Prostate gland (tissue), 2 donors: ENCODE measurements at regions not wholly inside any gene's neighbourhood (a gene's known extent, or its start where the extent isn't known, plus 50 kb on each side); places are given as distances from the start of the nearest gene placed in this dataset.
A peak's percentile ranks its signal among the peaks of the same experiment; 100 is the strongest.

Experiments
- DNase-seq: peaks from one replicate; pipeline ENCODE4 v3.0.0-alpha.2; 2019; ENCODE audit warnings: low spot score
- H3K27ac ChIP-seq, 2 donors: fragments of 200-600 bp; sonication (generic); 2 replicates each; pipeline ENCODE4 v1.5.1; 2017 to 2019
- H3K27me3 ChIP-seq: fragments of 200-600 bp; sonication (generic); replicated peaks from 2 replicates; pipeline ENCODE4 v1.5.1; 2019; ENCODE audit not compliant: insufficient read depth
- H3K36me3 ChIP-seq, 2 donors: fragments of 200-600 bp; sonication (generic); 1 replicate in 1 of 2; 2 replicates in 1 of 2; pipeline versions ENCODE4 v1.5.1 to v1.8.1; 2017 to 2019
- H3K4me1 ChIP-seq: fragments of 200-600 bp; sonication (generic); replicated peaks from 2 replicates; pipeline ENCODE4 v1.5.1; 2019
- H3K4me3 ChIP-seq, 2 donors: fragments of 200-600 bp; sonication (generic); 2 replicates each; pipeline ENCODE4 v1.5.1; 2017 to 2019
- H3K9me3 ChIP-seq: fragments of 200-600 bp; sonication (generic); 2 replicates; pipeline ENCODE4 v1.5.1; 2017
- POLR2A ChIP-seq: fragments of 450-650 bp; IDR thresholded peaks from one replicate; pipeline ENCODE4 v1.6.1; 2016; ENCODE audit warnings: antibody characterized with exemption, mild to moderate bottlenecking
- POLR2AphosphoS5 ChIP-seq: sonication (generic); formaldehyde crosslinking; IDR thresholded peaks from one replicate; pipeline ENCODE4 v1.6.1; 2017; ENCODE audit warnings: antibody characterized with exemption
- WGBS: methylation state at CpG from one replicate; pipeline ENCODE4 v1.1.5; 2018; 5-methylcytosine and 5-hydroxymethylcytosine counted together
- intact Hi-C: fragments of 100-400 bp; cut with DNase I; formaldehyde crosslinking; loops from one replicate; pipeline ENCODE4 v1.14.2; 2022
- TF ChIP-seq, protein P1 (sequence below), 4 experiments: fragments of 200-600 bp in 2 of 4; fragments of 450-650 bp in 2 of 4; sonication (generic) in 2 of 4; IDR thresholded peaks; 1 replicate in 3 of 4; 2 replicates in 1 of 4; pipeline ENCODE4 v1.5.1; 2016 to 2019; ENCODE audit warnings: antibody characterized with exemption in 4 of 4, mild to moderate bottlenecking in 2 of 4, moderate library complexity in 2 of 4

DNA sequence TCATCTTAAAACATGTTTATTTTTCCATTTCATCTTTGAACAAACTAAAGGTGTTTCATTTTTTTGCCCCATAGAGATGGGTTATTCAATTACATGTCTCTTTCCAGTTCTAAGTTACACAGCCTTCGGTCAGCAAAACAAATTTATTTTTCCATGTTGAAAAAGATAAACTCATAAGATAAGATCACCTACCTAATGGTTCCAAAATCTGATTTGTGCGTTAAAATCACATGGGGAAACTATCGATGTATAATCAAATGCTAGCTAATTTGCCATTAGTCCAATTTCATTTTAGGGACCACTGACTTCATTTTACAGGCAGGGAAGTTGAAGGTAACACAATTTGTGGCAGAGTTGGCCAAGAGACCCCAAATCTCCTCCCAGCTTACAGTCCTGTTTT lies 67.2 kb upstream of the ACSL1 start:
- no peaks in the 10 kb centered on the region for H3K36me3 ChIP-seq
- intact Hi-C loops: no loop called here
- no peaks in the 10 kb centered on the region for H3K27me3 ChIP-seq
- no peak overlapping the region for H3K4me3 ChIP-seq
- peak overlapping the region; percentile 71 to 76 for H3K27ac ChIP-seq
- H3K4me1 ChIP-seq: peaks cover 11% of the 10 kb centered on the region
- no peaks in the 10 kb centered on the region for H3K9me3 ChIP-seq
- no peak for TF ChIP-seq POLR2A
- TF ChIP-seq POLR2AphosphoS5: peak; percentile 40
- TF ChIP-seq, protein P1, sequence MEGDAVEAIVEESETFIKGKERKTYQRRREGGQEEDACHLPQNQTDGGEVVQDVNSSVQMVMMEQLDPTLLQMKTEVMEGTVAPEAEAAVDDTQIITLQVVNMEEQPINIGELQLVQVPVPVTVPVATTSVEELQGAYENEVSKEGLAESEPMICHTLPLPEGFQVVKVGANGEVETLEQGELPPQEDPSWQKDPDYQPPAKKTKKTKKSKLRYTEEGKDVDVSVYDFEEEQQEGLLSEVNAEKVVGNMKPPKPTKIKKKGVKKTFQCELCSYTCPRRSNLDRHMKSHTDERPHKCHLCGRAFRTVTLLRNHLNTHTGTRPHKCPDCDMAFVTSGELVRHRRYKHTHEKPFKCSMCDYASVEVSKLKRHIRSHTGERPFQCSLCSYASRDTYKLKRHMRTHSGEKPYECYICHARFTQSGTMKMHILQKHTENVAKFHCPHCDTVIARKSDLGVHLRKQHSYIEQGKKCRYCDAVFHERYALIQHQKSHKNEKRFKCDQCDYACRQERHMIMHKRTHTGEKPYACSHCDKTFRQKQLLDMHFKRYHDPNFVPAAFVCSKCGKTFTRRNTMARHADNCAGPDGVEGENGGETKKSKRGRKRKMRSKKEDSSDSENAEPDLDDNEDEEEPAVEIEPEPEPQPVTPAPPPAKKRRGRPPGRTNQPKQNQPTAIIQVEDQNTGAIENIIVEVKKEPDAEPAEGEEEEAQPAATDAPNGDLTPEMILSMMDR (IDR thresholded peaks at IDR 0.05): no peak
- DNase-seq: no peak
- 58% methylated on average over 3 of the region's 3 CpGs for WGBS

DNA sequence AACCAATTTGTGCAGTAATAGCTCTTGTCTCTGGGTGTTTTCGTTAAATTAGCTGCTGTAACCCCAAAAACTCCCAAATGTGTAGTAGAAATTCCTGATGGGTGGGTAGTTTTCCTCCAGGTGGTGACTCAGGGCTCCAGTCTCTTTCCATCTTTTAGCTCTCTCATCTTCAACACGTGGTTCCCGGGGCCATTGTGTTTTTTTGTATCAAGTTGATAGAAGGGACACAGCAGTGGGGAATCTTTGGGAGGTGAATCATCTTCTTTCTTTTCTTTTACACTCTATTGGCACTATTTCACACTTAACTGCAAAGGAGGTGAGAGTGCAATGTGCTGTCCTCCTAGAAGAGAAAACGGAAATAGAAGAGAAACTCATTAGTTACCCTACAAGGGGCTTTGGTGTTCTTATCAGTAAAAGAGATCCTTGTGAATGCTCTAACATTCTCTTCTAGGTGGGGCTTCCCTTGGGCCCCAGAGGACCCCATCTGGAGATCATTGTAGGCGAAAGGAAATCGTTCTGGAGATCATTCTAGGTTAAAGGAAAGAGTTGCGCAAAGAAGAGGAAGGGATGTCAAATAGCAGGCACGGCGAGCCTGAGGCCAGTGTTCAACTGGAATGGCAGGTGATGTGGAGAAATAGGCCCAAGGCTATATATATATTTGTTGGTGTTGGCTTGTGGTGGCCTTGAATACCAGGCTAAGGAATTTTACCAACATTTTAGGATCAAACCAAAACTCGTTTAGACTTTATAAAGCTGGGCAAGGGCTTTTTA lies 68.2 kb upstream of the ACSL1 start:
- no peaks in the 10 kb centered on the region for H3K36me3 ChIP-seq
- peak overlapping the region; percentile 71 to 76 for H3K27ac ChIP-seq
- H3K4me1 ChIP-seq: peaks cover 17% of the 10 kb centered on the region
- no peak overlapping the region for H3K4me3 ChIP-seq
- no peaks in the 10 kb centered on the region for H3K27me3 ChIP-seq
- intact Hi-C loops: no loop called here
- DNase-seq: no peak
- 86% methylated on average over 10 of the region's 10 CpGs for WGBS
- no peak for TF ChIP-seq POLR2AphosphoS5
- no peak for TF ChIP-seq POLR2A
- TF ChIP-seq, protein P1 (IDR thresholded peaks at IDR 0.05): no peak
- H3K9me3 ChIP-seq: no peaks in the 10 kb centered on the region

DNA sequence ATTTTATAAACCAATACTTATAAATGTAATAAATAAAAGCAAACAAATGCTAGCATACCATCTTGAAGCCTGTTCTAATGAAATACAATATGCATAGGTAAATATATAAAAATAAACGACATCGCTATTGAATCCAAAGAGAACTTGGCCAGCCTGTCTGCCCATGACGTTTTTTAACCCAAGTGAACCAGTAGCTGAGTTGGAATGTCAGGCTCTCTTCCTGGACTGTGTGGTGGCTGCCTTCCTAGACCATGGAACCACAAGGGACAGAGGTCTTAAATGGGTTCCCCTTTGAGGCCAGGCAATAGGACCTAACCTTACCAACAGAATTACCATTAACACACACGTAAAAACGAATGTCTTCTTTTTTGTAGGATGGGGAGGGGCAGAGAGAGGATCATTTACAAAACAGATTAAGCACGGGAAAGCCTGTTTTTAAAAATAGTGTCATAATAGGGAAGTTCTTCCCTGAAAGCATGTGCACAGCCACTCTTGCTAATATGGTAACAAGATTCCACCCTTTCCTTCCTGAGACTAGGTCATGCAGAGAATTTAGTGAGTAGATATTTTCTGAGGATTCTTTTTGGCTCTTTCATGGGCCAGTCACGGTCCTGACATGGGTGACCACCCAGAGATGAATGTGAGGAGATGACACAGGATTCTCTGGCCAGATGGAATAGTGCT lies 69.4 kb upstream of the ACSL1 start:
- intact Hi-C loops: no loop called here
- H3K9me3 ChIP-seq: no peaks in the 10 kb centered on the region
- peaks cover 17% of the 10 kb centered on the region for H3K4me1 ChIP-seq
- DNase-seq: peak; percentile 72
- no peaks in the 10 kb centered on the region for H3K27me3 ChIP-seq
- H3K4me3 ChIP-seq: no peak overlapping the region
- H3K27ac ChIP-seq: peak overlapping the region; percentile 71 to 76
- H3K36me3 ChIP-seq: no peaks in the 10 kb centered on the region
- WGBS: 39% methylated on average over 7 of the region's 7 CpGs
- no peak for TF ChIP-seq POLR2A
- peak; percentile 78 for TF ChIP-seq POLR2AphosphoS5

DNA sequence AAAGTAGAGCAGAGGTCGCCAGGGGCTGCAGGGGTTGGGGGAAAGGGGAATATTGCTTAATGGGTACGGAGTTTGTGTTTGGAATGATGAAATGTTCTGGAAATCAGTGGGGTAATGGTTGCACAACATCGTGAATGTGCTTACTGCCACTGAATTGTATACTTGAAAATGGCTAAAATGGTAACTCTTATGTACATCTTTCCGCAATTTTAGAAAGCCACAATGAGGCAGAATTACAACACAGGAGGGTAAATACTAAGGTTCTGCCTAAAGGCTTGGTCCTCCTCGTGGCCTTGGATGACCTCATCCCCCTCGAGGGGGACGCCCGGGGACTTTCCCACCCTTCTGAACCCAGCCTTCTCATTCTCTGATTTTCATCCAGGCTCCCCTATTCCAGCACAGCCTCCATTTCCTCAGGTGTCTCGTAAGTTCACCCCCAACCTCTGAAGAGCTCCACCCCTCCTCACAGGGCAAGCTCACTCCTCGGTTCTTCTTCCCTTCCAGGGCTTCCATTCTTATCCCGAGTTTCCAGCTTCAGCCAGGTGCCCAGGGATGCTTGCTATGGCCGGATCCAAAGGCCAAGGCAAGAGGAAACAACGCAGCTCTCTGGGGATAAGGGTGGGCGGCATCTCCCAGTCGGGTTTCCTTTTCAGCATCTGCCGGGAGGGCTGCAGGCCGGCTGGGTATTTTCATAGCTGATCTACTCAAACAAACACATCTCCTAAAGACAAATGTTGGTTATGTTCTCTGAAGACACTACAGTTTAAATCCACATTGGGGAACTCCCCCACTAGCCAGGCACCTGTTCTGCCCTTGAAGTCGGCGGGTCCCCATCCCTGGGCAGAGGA lies 71.3 kb upstream of the ACSL1 start:
- Histone ChIP-seq H3K27me3 (no peaks in the 10 kb centered on the region), H3K4me3 (no peak overlapping the region), H3K27ac (no peak overlapping the region), H3K9me3 (no peaks in the 10 kb centered on the region), H3K4me1 (peaks cover 17% of the 10 kb centered on the region), H3K36me3 (no peaks in the 10 kb centered on the region)
- intact Hi-C loops: no loop called here
- WGBS: 79% methylated on average over 19 of the region's 19 CpGs
- DNase-seq: no peak
- TF ChIP-seq, protein P1 (IDR thresholded peaks at IDR 0.05): no peak
- TF ChIP-seq POLR2A (no peak), POLR2AphosphoS5 (no peak)

DNA sequence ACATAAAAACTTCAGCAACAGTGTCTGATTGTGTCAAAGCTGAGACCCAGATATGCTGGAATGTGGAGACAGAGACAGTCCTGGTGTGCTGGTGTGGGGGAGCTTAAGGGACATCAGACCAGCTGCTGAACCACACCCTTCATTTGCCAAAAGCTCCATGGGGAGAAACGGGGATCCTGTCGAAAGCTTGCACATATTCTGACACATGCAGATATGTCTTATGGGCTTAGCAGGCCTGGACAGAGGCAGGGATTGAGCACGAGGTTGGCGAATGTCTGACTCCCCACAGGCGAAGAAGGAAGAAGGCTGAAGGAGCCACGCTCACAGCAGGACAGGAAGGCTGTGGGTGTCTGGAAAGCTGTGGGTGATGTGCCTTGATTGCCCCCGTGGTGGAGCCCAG lies 72.1 kb upstream of the ACSL1 start:
- no peaks in the 10 kb centered on the region for H3K27me3 ChIP-seq
- H3K4me1 ChIP-seq: peaks cover 13% of the 10 kb centered on the region
- no peaks in the 10 kb centered on the region for H3K36me3 ChIP-seq
- H3K27ac ChIP-seq: peak overlapping the region; percentile 60 to 76
- WGBS: 73% methylated on average over 7 of the region's 7 CpGs
- TF ChIP-seq, protein P1 (IDR thresholded peaks at IDR 0.05): no peak
- TF ChIP-seq POLR2A (no peak), POLR2AphosphoS5 (no peak)
- H3K9me3 ChIP-seq: no peaks in the 10 kb centered on the region
- no peak overlapping the region for H3K4me3 ChIP-seq
- no peak for DNase-seq
- intact Hi-C loops: no loop called here
